ENCODE measurements at regions not wholly inside any gene's neighbourhood (a gene's known extent, or its start where the extent isn't known, plus 50 kb on each side); places are given as distances from the start of the nearest gene placed in this dataset.
"Not testable (repeated sequence)": the region's sequence is repeated elsewhere in the genome, so short reads cannot be mapped to it uniquely, and the experiment has no call there.

DNA sequence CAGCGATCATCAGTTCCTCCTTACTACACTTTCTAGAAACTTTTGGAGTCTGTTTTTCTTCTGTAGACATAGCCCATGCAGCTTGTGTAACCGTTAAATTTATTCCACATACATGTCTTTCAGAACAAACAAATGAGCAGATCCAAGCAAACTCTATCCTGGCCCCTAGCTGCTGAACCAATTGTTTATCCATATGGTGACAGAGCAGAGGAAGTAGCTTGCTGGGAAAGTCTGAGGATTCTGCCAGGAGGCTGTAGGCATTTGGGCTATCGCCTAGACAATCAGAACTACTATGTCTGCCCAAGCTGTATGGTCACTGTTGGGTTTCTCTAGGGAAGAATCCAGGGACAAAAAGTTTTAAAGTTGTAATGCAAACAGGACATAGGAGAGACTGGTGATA lies 343.7 kb downstream of the SPRY2 start:
- Histone ChIP-seq H3K27me3 (no peaks in the 10 kb centered on the region), H3K9ac (no peak overlapping the region), H3K27ac (no peak overlapping the region), H3K9me3 (replicated peaks in 1 of 11) (no peaks in the 10 kb centered on the region), H3K4me2 (no peak overlapping the region), H3K36me3 (no peaks in the 10 kb centered on the region), H3K4me3 (no peak overlapping the region), H3K4me1 (no peaks in the 10 kb centered on the region), H4K20me1 (no peaks in the 10 kb centered on the region)
- no peak for TF ChIP-seq Cebpa-rat (IDR thresholded peaks at IDR 0.05)

- no peak for TF ChIP-seq Cebpa-rat (IDR thresholded peaks at IDR 0.05)
- no peaks in the 10 kb centered on the region for H3K36me3 ChIP-seq
- no peaks in the 10 kb centered on the region for H4K20me1 ChIP-seq
- H3K27me3 ChIP-seq = no peaks in the 10 kb centered on the region
- no peak overlapping the region for H3K27ac ChIP-seq
- H3K4me3 ChIP-seq = no peak overlapping the region
- H3K4me2 ChIP-seq = no peak overlapping the region
- no peaks in the 10 kb centered on the region for H3K9me3 ChIP-seq (replicated peaks in 1 of 11)
- H3K9ac ChIP-seq = no peak overlapping the region
- H3K4me1 ChIP-seq = no peaks in the 10 kb centered on the region
Observed at GRCh38 chr13:79995334-79995733, 345.6 kb downstream of the SPRY2 start.

DNA sequence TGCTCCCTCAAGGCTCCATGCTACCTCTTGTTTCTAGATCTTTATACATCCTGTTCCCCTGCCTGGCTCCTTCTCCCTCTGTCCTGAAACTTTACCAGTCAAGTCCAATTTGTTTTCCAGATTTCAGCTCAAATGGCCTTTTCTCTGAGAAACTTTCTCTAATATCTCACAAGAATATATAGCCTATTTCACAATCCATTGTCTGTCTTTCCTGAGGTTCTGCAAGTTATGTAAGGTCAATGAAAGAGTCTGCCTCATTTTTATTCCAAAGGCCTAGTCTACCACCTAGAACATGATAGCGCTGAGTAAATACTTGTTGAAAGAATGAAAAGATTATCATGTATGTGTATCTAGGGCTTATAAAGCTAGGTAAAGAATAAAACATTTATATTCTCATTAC lies 348.8 kb downstream of the SPRY2 start:
- H3K36me3 ChIP-seq = no peaks in the 10 kb centered on the region
- H4K20me1 ChIP-seq = no peaks in the 10 kb centered on the region
- H3K9me3 ChIP-seq (replicated peaks in 1 of 11) = no peaks in the 10 kb centered on the region
- no peak overlapping the region for H3K9ac ChIP-seq
- no peak overlapping the region for H3K27ac ChIP-seq
- no peak for TF ChIP-seq Cebpa-rat (IDR thresholded peaks at IDR 0.05)
- H3K4me3 ChIP-seq = no peak overlapping the region
- no peak overlapping the region for H3K4me2 ChIP-seq
- no peaks in the 10 kb centered on the region for H3K27me3 ChIP-seq
- H3K4me1 ChIP-seq = no peaks in the 10 kb centered on the region

DNA sequence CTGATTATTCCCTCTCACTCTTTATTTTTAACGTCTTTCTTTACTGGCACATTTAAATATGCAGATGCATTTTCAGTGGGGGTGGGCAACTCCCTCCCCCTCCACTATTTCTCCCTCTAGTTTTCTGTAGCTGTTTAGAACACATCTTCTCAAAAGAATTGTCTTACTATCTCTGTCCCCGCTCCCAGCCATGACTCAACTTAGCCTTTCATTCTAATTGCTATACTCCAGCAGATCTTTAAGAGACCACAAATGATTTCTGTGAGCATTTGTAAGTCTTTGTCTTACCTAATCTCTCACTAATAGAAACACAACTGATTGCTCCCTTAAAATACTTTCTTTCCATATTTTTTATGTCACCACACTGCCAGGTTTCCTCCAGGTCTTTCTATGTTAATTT lies 350.9 kb downstream of the SPRY2 start:
- no peaks in the 10 kb centered on the region for H3K4me1 ChIP-seq
- no peak overlapping the region for H3K4me3 ChIP-seq
- H4K20me1 ChIP-seq = no peaks in the 10 kb centered on the region
- no peak for TF ChIP-seq Cebpa-rat (IDR thresholded peaks at IDR 0.05)
- H3K36me3 ChIP-seq = no peaks in the 10 kb centered on the region
- H3K27ac ChIP-seq = no peak overlapping the region
- H3K9ac ChIP-seq = no peak overlapping the region
- H3K9me3 ChIP-seq (replicated peaks in 1 of 11) = no peaks in the 10 kb centered on the region
- no peaks in the 10 kb centered on the region for H3K27me3 ChIP-seq
- no peak overlapping the region for H3K4me2 ChIP-seq

DNA sequence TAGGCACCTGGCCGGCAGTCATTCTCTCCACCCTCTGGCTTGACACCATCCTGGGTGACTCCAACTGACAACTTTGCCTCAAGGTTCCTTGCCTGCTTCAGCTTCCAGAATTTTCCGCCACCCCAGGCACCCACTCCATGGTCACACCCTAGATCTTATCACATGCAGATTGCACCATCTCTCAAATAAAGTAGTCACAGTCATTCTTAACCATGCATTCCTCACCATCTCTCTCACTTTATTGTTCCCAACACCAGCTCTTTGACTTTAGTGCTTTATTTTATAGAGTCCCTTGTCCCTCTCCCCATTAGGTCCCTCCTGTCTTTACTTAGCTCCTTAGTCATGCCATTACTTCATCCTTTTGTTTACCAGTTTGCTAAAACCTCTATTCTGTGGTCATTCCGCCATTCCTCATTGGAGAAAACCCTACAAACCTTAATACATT lies 351.7 kb downstream of the SPRY2 start:
- Histone ChIP-seq H3K36me3 (no peaks in the 10 kb centered on the region), H3K27me3 (no peaks in the 10 kb centered on the region), H3K9me3 (replicated peaks in 1 of 11) (no peaks in the 10 kb centered on the region), H3K9ac (no peak overlapping the region), H3K4me3 (no peak overlapping the region), H3K27ac (no peak overlapping the region), H3K4me1 (no peaks in the 10 kb centered on the region), H4K20me1 (no peaks in the 10 kb centered on the region), H3K4me2 (no peak overlapping the region)
- TF ChIP-seq Cebpa-rat (IDR thresholded peaks at IDR 0.05) = no peak

DNA sequence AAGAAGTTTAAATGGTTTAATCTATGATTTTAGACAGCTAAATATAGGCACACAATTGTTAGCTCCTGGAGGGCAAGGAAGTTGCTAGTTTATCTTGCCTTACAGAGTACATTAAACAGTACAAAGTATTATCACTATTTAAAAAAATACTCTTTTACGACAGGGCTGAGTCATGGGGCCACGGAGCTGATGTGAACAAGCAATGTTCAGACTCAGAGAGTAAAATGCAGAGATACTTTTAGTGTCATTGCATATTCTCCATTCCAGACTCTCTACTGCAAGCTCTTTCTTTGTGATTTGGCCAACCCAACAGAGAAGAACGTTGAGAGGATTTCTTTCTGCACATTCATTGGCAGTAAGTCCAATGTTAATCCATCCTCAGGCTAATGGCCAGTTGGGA lies 352.4 kb downstream of the SPRY2 start:
- Histone ChIP-seq H3K4me3 (no peak overlapping the region), H4K20me1 (no peaks in the 10 kb centered on the region), H3K36me3 (no peaks in the 10 kb centered on the region), H3K9me3 (replicated peaks in 1 of 11) (no peaks in the 10 kb centered on the region), H3K9ac (no peak overlapping the region), H3K4me2 (no peak overlapping the region), H3K27me3 (no peaks in the 10 kb centered on the region), H3K27ac (no peak overlapping the region), H3K4me1 (no peaks in the 10 kb centered on the region)
- TF ChIP-seq Cebpa-rat (IDR thresholded peaks at IDR 0.05) = no peak

DNA sequence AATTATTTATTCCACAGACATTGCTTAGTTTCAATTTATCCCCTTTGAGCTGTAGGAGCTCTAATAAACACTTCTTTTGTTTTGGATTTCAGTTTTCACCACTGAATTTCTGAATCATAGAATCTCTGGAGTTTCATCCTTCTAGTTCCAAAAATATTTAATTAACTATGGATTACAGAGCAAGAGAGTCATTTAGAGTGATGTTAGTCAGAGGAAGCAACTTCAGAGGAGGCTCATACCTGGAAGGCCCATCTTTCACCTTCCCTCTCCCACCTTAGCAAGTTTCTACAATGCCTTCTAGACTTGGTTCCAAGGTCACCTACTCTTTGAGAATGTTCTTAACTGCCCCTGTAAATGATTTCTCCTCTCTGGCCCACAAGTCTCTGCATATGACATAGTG lies 353.2 kb downstream of the SPRY2 start:
- no peaks in the 10 kb centered on the region for H3K36me3 ChIP-seq
- H3K4me3 ChIP-seq = no peak overlapping the region
- no peak overlapping the region for H3K27ac ChIP-seq
- no peaks in the 10 kb centered on the region for H3K27me3 ChIP-seq
- no peak overlapping the region for H3K4me2 ChIP-seq
- H3K4me1 ChIP-seq = no peaks in the 10 kb centered on the region
- H4K20me1 ChIP-seq = no peaks in the 10 kb centered on the region
- no peak for TF ChIP-seq Cebpa-rat (IDR thresholded peaks at IDR 0.05)
- H3K9me3 ChIP-seq (replicated peaks in 1 of 11) = no peaks in the 10 kb centered on the region
- H3K9ac ChIP-seq = no peak overlapping the region

DNA sequence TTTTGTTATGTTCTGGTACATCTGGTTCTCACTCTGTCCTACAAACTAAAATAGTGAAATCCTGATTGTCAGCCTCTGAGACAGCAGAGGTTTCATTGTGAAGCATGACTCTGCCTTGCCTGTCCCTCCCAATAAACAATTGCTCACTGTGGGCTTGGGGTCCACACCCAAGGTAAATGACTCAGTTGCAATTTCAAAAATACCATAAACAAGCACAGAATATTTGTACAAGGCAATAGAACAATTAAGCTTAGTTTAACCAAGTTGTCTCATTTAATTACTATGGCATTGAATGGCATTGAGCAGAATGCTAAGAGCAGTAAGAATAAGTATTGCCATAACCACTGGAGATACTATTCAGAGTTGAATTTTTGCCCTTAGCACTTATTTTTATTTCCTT lies 353.6 kb downstream of the SPRY2 start:
- no peak for TF ChIP-seq Cebpa-rat (IDR thresholded peaks at IDR 0.05)
- no peak overlapping the region for H3K9ac ChIP-seq
- H3K27ac ChIP-seq = no peak overlapping the region
- H3K27me3 ChIP-seq = no peaks in the 10 kb centered on the region
- no peaks in the 10 kb centered on the region for H4K20me1 ChIP-seq
- no peak overlapping the region for H3K4me2 ChIP-seq
- no peaks in the 10 kb centered on the region for H3K4me1 ChIP-seq
- no peaks in the 10 kb centered on the region for H3K9me3 ChIP-seq (replicated peaks in 1 of 11)
- no peak overlapping the region for H3K4me3 ChIP-seq
- no peaks in the 10 kb centered on the region for H3K36me3 ChIP-seq

DNA sequence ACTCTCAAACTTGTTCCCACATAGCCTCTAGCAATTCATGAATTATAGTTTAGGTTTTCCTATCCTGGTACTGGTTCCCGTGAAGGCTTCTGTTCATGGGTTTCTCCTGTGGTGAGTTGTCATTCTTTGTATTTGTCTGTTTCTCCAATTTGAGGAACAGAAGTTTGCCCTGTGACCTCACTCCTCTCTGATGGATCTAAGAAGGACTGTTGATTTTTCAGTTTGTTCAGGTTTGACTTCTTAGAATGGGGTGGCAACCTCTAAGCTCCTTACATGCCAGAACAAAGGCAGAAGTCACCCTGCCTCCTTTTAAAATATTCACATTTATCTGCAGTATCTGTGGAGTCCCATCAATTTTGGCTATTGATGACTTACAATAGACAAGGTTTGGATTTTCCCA lies 354.0 kb downstream of the SPRY2 start:
- Histone ChIP-seq H3K4me3 (no peak overlapping the region), H3K36me3 (no peaks in the 10 kb centered on the region), H3K4me2 (no peak overlapping the region), H3K9me3 (replicated peaks in 1 of 11) (no peaks in the 10 kb centered on the region), H3K9ac (no peak overlapping the region), H3K4me1 (no peaks in the 10 kb centered on the region), H3K27me3 (no peaks in the 10 kb centered on the region), H3K27ac (no peak overlapping the region), H4K20me1 (no peaks in the 10 kb centered on the region)
- no peak for TF ChIP-seq Cebpa-rat (IDR thresholded peaks at IDR 0.05)

GRCh38 chr13:79974935-79975650 lies 365.8 kb downstream of the SPRY2 start:
- H3K27me3 ChIP-seq, H3K27ac ChIP-seq, H3K4me2 ChIP-seq, H4K20me1 ChIP-seq, H3K9ac ChIP-seq, H3K36me3 ChIP-seq, H3K4me1 ChIP-seq, H3K4me3 ChIP-seq: not testable (repeated sequence)
- H3K9me3 ChIP-seq (replicated peaks in 1 of 11) = peaks cover 24 to 41% (median 29%) of the 10 kb centered on the region in 11 experiments

Data from BLaER1 treated with 17β-estradiol and CSF1 and Interleukin-3, amounts not matched to agents 10 nM and 100 nM (cell line).